ENCODE measurements at regions not wholly inside any gene's neighbourhood (a gene's known extent, or its start where the extent isn't known, plus 50 kb on each side); places are given as distances from the start of the nearest gene placed in this dataset.

DNA sequence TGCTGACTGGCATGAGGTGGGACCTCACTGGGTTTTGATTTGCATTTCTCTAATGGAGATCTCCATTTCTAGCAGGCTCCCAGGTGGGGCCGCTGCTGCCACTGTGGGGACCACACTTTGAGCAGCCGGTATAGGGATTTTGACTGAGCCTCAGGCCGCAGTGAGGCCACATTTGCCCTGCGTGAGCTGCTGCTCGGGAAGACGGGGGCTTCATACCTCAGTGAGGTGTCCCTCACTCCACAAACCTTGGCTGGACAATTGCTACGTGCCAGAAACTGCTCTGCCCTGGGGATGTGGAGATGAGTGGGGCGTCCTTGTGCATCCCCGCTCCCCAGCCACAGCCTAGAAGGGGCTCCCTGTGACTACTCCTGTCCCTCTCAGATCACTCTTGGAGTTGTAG lies 134.3 kb downstream of the ANKRD60 start:
- H3K27ac Mint-ChIP-seq = no peak overlapping the region
- no peaks in the 10 kb centered on the region for H3K4me1 Mint-ChIP-seq (ENCODE audit: unreplicated experiment)
- TF ChIP-seq, protein P1, sequence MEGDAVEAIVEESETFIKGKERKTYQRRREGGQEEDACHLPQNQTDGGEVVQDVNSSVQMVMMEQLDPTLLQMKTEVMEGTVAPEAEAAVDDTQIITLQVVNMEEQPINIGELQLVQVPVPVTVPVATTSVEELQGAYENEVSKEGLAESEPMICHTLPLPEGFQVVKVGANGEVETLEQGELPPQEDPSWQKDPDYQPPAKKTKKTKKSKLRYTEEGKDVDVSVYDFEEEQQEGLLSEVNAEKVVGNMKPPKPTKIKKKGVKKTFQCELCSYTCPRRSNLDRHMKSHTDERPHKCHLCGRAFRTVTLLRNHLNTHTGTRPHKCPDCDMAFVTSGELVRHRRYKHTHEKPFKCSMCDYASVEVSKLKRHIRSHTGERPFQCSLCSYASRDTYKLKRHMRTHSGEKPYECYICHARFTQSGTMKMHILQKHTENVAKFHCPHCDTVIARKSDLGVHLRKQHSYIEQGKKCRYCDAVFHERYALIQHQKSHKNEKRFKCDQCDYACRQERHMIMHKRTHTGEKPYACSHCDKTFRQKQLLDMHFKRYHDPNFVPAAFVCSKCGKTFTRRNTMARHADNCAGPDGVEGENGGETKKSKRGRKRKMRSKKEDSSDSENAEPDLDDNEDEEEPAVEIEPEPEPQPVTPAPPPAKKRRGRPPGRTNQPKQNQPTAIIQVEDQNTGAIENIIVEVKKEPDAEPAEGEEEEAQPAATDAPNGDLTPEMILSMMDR (conservative IDR thresholded peaks at IDR 0.05) = no peak
- no peaks in the 10 kb centered on the region for H3K36me3 Mint-ChIP-seq
- no peaks in the 10 kb centered on the region for H3K9me3 Mint-ChIP-seq
- no peak for DNase-seq (ENCODE audit: extremely low spot score, unreplicated experiment)
- H3K27me3 Mint-ChIP-seq = peaks cover 5% of the 10 kb centered on the region
- no peak overlapping the region for H3K4me3 Mint-ChIP-seq

GRCh38 chr20:58092871-58093270 lies 135.6 kb downstream of the ANKRD60 start:
- Mint-ChIP-seq H3K27ac (no peak overlapping the region), H3K4me3 (no peak overlapping the region), H3K9me3 (no peaks in the 10 kb centered on the region), H3K4me1 (ENCODE audit: unreplicated experiment) (no peaks in the 10 kb centered on the region), H3K36me3 (no peaks in the 10 kb centered on the region), H3K27me3 (peaks cover 3% of the 10 kb centered on the region)
- TF ChIP-seq, protein P1 (conservative IDR thresholded peaks at IDR 0.05) = no peak
- DNase-seq (ENCODE audit: extremely low spot score, unreplicated experiment) = no peak

DNA sequence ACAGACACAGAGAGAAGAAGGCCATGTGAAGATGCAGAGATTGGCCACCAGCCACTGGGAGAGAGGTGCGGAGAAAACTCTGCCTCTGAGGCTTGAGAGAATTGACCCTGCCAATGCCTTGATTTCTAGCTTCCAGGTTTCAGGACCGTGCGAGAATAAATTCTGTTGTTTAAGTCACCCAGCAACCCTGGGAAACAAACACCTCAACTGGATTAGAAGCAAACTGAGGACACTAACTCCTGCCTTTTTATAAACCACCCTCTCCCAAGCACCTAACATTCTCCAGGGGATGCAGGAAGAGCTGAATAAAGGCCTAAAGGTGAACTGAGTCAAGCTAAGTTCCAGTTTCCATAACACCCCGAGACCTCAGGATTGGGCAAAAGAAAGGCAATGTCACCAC lies 136.1 kb downstream of the ANKRD60 start:
- Mint-ChIP-seq H3K27ac (no peak overlapping the region), H3K9me3 (no peaks in the 10 kb centered on the region), H3K4me3 (no peak overlapping the region), H3K36me3 (no peaks in the 10 kb centered on the region), H3K27me3 (peaks cover 4% of the 10 kb centered on the region), H3K4me1 (ENCODE audit: unreplicated experiment) (peaks cover 2% of the 10 kb centered on the region)
- no peak for DNase-seq (ENCODE audit: extremely low spot score, unreplicated experiment)
- TF ChIP-seq, protein P1 (conservative IDR thresholded peaks at IDR 0.05) = no peak

GRCh38 chr20:58091810-58092209 lies 136.6 kb downstream of the ANKRD60 start:
- Mint-ChIP-seq H3K4me3 (no peak overlapping the region), H3K27ac (no peak overlapping the region), H3K4me1 (ENCODE audit: unreplicated experiment) (peaks cover 4% of the 10 kb centered on the region), H3K27me3 (peaks cover 7% of the 10 kb centered on the region), H3K9me3 (no peaks in the 10 kb centered on the region), H3K36me3 (no peaks in the 10 kb centered on the region)
- DNase-seq (ENCODE audit: extremely low spot score, unreplicated experiment) = no peak
- TF ChIP-seq, protein P1 (conservative IDR thresholded peaks at IDR 0.05) = no peak

DNA sequence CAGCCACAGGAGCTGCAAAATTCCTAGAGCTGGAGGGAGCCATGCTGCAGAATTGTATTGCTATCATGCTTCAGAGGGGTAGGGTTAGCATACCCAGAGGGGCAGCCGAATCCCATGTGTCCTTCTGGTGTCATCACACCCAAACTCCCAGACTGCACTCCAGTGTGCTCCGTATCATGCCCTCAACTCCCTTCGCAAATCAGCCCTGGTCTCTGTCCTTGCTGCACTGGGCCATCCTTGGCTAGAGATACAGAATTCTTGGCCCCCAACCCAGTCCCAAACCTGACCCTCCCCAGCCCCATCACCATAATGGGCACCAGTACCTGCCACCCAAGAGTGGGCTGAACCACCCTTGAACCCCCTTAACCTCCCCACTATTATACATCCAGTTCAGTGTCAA lies 138.3 kb downstream of the ANKRD60 start:
- no peak overlapping the region for H3K27ac Mint-ChIP-seq
- peaks cover 7% of the 10 kb centered on the region for H3K27me3 Mint-ChIP-seq
- TF ChIP-seq, protein P1 (conservative IDR thresholded peaks at IDR 0.05) = no peak
- no peaks in the 10 kb centered on the region for H3K9me3 Mint-ChIP-seq
- no peak for DNase-seq (ENCODE audit: extremely low spot score, unreplicated experiment)
- H3K4me1 Mint-ChIP-seq (ENCODE audit: unreplicated experiment) = peaks cover 4% of the 10 kb centered on the region
- no peak overlapping the region for H3K4me3 Mint-ChIP-seq
- no peaks in the 10 kb centered on the region for H3K36me3 Mint-ChIP-seq

DNA sequence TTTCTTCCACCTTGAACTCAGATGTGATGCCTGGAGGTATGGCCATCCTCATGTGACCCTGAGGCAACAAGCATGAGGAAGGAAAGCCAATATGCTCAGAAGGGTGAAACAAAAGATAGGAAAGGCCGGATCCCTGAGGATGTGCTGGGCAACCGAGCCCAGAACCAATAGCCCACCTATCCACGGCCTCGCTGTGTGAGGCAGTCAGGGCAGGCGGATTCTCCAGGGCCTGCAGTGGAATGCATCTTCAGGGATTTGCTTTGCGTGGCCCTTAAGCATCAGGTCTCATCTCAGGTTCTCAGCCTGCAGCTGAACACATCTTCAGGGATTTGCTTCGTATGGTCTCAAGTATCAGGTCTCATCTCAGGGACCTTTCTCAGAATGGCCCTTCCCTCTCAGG lies 139.8 kb downstream of the ANKRD60 start:
- Mint-ChIP-seq H3K4me1 (ENCODE audit: unreplicated experiment) (peaks cover 4% of the 10 kb centered on the region), H3K27me3 (peaks cover 7% of the 10 kb centered on the region), H3K4me3 (no peak overlapping the region), H3K27ac (no peak overlapping the region), H3K9me3 (no peaks in the 10 kb centered on the region), H3K36me3 (no peaks in the 10 kb centered on the region)
- DNase-seq (ENCODE audit: extremely low spot score, unreplicated experiment) = no peak
- TF ChIP-seq, protein P1 (conservative IDR thresholded peaks at IDR 0.05) = no peak

All from type B pancreatic cell (in vitro differentiated cells).